SK-N-SH treated with all-trans-retinoic acid at 6 μM for 48 hours (cell line): ENCODE measurements at regions not wholly inside any gene's neighbourhood (a gene's known extent, or its start where the extent isn't known, plus 50 kb on each side); places are given as distances from the start of the nearest gene placed in this dataset.

Source experiments
- ARNTL ChIP-seq: fragments of 450-650 bp; formaldehyde crosslinking; IDR thresholded peaks from 2 replicates; pipeline ENCODE4 v1.5.0; 2020; ENCODE audit warnings: low read depth, mild to moderate bottlenecking, moderate library complexity, borderline replicate concordance
- ESRRG ChIP-seq: fragments of 250-450 bp; sonication (Bioruptor Pico); IDR thresholded peaks from 2 replicates; pipeline ENCODE4 v1.6.1; 2021; ENCODE audit warnings: mild to moderate bottlenecking
- PPARA ChIP-seq: fragments of 250-450 bp; sonication (Bioruptor Pico); IDR thresholded peaks from 2 replicates; pipeline ENCODE4 v1.5.0; 2020; ENCODE audit warnings: mild to moderate bottlenecking, borderline replicate concordance
- RARB ChIP-seq: fragments of 250-450 bp; sonication (Bioruptor Pico); IDR thresholded peaks from 2 replicates; pipeline ENCODE4 v1.8.0; 2021; ENCODE audit warnings: mild to moderate bottlenecking, moderate library complexity
- TCF4 ChIP-seq: fragments of 250-450 bp; sonication (Bioruptor Pico); IDR thresholded peaks from 2 replicates; pipeline ENCODE4 v1.8.0; 2021; ENCODE audit warnings: mild to moderate bottlenecking, moderate library complexity, borderline replicate concordance
- ZFP30 ChIP-seq: fragments of 450-650 bp; formaldehyde crosslinking; IDR thresholded peaks from 2 replicates; pipeline ENCODE4 v1.5.0; 2022; ENCODE audit warnings: mild to moderate bottlenecking, moderate library complexity
- ZNF70 ChIP-seq: fragments of 450-650 bp; formaldehyde crosslinking; IDR thresholded peaks from 2 replicates; pipeline ENCODE4 v1.5.0; 2020; ENCODE audit warnings: mild to moderate bottlenecking, moderate library complexity
- ZNF8 ChIP-seq: fragments of 450-650 bp; formaldehyde crosslinking; IDR thresholded peaks from 2 replicates; pipeline ENCODE4 v1.5.0; 2020; ENCODE audit warnings: mild to moderate bottlenecking, moderate library complexity

- TF ChIP-seq ZNF8 (CRISPR knock-in tag), result no peak
- no peak for TF ChIP-seq ESRRG
- TF ChIP-seq ZFP30 (CRISPR knock-in tag), result no peak
- TF ChIP-seq PPARA (CRISPR knock-in tag), result no peak
- TF ChIP-seq TCF4 (CRISPR knock-in tag), result no peak
- TF ChIP-seq RARB, result no peak
- no peak for TF ChIP-seq ZNF70 (CRISPR knock-in tag)
- TF ChIP-seq ARNTL, result no peak
Observed at GRCh38 chr2:215615067-215615802, 179.4 kb upstream of the FN1 start.
